ENCODE measurements at regions not wholly inside any gene's neighbourhood (a gene's known extent, or its start where the extent isn't known, plus 50 kb on each side); places are given as distances from the start of the nearest gene placed in this dataset.

DNA sequence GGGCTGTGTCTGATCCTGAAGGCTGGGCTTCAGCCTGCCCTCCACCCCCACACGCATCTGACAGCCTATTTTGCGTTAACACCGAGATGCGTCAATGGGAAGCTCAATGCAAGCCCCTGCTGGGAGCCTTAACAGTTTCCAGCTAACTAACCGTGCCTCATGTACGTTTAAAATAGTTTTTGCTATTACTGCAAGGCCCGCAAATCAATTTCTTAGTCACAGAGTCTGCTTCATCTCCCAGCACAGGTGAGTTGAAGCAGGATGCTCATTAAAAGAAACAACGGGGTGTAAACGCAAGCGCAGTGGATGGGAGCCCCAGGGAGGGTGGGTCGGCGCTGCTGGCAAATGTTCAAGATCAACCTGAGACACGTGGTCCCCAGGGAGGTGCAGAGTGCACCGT is 142.8 kb upstream of the PHACTR3 start:
- H3K9me3 Mint-ChIP-seq = no peaks in the 10 kb centered on the region
- H3K4me3 Mint-ChIP-seq = no peak overlapping the region
- H3K4me1 Mint-ChIP-seq = no peaks in the 10 kb centered on the region

DNA sequence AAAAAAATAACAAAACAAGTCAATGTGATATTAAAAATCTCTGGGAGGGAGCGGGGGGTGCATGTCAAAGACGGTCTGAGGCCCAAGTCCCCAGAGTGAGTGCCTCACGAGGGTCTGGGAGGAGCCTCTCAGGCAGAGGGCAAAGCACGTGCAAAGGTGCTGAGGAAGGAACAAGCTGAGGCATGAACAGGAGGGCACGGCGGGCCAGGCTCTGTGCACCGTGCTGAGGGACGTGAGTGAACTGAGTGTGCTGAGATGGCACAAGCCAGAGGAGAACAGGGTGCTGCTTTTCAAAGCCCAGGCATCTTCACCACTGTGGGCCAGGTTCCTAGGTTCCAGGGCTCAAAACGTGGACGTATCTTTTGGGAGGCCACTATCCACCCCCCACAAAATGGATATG is 142.1 kb upstream of the PHACTR3 start:
- TF ChIP-seq, protein P1, sequence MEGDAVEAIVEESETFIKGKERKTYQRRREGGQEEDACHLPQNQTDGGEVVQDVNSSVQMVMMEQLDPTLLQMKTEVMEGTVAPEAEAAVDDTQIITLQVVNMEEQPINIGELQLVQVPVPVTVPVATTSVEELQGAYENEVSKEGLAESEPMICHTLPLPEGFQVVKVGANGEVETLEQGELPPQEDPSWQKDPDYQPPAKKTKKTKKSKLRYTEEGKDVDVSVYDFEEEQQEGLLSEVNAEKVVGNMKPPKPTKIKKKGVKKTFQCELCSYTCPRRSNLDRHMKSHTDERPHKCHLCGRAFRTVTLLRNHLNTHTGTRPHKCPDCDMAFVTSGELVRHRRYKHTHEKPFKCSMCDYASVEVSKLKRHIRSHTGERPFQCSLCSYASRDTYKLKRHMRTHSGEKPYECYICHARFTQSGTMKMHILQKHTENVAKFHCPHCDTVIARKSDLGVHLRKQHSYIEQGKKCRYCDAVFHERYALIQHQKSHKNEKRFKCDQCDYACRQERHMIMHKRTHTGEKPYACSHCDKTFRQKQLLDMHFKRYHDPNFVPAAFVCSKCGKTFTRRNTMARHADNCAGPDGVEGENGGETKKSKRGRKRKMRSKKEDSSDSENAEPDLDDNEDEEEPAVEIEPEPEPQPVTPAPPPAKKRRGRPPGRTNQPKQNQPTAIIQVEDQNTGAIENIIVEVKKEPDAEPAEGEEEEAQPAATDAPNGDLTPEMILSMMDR (IDR thresholded peaks at IDR 0.05; ENCODE audit: unreplicated experiment) = no peak
- no peaks in the 10 kb centered on the region for H3K36me3 Mint-ChIP-seq
- peaks cover 62% of the 10 kb centered on the region for H3K27me3 Mint-ChIP-seq (ENCODE audit: low read depth)
- no peaks in the 10 kb centered on the region for H3K9me3 Mint-ChIP-seq
- DNase-seq (ENCODE audit: low spot score in 2 of 2, unreplicated experiment in 2 of 2) = no peak
- H3K4me1 Mint-ChIP-seq = no peaks in the 10 kb centered on the region
- no peak overlapping the region for H3K27ac Mint-ChIP-seq
- no peak overlapping the region for H3K4me3 Mint-ChIP-seq

More for the DNA sequence above, 142.8 kb upstream of the PHACTR3 start:
- no peak for DNase-seq (ENCODE audit: low spot score in 2 of 2, unreplicated experiment in 2 of 2)
- TF ChIP-seq, protein P1 (IDR thresholded peaks at IDR 0.05; ENCODE audit: unreplicated experiment) = no peak
- Mint-ChIP-seq H3K27ac (no peak overlapping the region), H3K36me3 (no peaks in the 10 kb centered on the region), H3K27me3 (ENCODE audit: low read depth) (peaks cover 65% of the 10 kb centered on the region)

DNA sequence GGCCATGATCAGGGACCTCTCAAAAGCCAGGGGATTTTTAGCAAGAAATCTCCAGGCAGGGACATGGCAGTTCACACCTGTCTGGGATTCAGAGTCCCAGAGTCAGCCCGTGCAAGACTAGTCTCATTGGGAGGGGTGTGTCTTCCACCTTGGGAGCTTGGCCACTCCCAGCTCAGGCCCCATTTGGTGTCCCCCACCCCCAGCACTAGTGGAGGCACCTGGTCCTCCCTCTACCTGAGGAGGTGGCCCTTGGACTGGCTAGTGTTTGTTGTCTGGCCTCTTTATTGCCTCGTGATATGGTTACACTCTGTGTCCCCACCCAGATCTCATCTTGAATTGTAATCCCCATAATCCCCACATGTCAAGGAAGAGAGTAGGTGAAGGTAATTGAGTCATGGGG is 140.8 kb upstream of the PHACTR3 start:
- Mint-ChIP-seq H3K27me3 (ENCODE audit: low read depth) (peaks cover 55% of the 10 kb centered on the region), H3K9me3 (no peaks in the 10 kb centered on the region), H3K27ac (no peak overlapping the region), H3K4me1 (no peaks in the 10 kb centered on the region), H3K4me3 (no peak overlapping the region), H3K36me3 (no peaks in the 10 kb centered on the region)
- TF ChIP-seq, protein P1 (IDR thresholded peaks at IDR 0.05; ENCODE audit: unreplicated experiment) = no peak
- no peak for DNase-seq (ENCODE audit: low spot score in 2 of 2, unreplicated experiment in 2 of 2)

DNA sequence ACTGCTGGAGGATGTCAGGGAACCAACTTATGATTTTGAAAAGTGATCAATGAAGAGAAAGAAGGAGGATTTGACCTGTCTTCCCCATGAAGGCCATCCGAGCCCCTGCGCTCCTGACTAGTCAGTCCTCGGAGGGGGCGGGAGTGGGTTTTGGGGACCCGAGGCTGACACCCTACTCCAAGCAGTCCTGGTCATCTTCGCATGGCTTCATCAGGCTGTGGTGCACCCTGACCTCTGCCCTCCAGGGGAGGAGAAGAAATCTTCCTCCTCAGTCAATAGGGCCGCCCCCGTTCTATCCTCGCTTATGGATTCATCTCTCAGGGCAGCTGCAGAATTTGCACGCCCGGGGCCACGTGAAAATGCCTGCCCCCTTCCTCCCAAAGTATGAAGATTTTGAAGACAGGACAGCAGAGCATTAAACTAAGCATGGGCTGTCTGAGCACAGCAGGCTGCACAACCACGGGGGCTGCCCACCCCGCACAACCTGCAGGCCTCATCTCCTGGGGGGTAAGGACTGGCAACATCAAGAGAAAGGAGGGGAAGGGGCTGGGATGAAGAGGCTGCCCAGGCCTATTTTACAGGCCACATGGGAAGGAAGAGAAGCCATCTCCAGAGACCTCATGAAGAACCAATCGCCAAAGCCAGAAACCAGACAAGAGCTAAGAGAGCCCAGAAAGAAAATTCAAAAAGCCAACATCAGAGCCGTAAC is 138.1 kb upstream of the PHACTR3 start:
- no peak overlapping the region for H3K4me3 Mint-ChIP-seq
- no peaks in the 10 kb centered on the region for H3K36me3 Mint-ChIP-seq
- DNase-seq (ENCODE audit: low spot score in 2 of 2, unreplicated experiment in 2 of 2) = no peak
- peaks cover 37% of the 10 kb centered on the region for H3K27me3 Mint-ChIP-seq (ENCODE audit: low read depth)
- no peaks in the 10 kb centered on the region for H3K9me3 Mint-ChIP-seq
- no peaks in the 10 kb centered on the region for H3K4me1 Mint-ChIP-seq
- H3K27ac Mint-ChIP-seq = no peak overlapping the region
- TF ChIP-seq, protein P1 (IDR thresholded peaks at IDR 0.05; ENCODE audit: unreplicated experiment) = no peak

DNA sequence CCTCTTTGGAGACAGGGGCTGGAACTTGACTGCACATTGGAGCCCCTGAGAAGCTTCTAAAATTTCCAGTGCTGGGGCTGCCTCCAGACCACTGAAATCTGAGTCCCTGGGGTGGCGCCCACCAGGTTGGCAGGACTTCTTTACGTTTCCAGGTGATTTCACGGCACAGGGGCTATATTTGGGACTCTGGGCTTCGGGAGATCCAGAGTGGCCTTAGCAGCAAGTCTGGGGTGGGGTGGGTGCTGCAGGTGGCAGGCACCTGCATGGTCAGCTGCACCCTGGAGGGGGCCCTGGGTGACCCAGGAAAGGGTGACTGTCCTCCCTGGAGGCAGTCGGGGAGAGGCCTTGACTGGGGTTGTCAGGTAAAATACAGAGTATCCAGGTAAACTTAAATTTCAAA is 135.5 kb upstream of the PHACTR3 start:
- Mint-ChIP-seq H3K4me3 (no peak overlapping the region), H3K9me3 (no peaks in the 10 kb centered on the region), H3K27ac (no peak overlapping the region), H3K4me1 (no peaks in the 10 kb centered on the region), H3K36me3 (no peaks in the 10 kb centered on the region), H3K27me3 (ENCODE audit: low read depth) (peaks cover 34% of the 10 kb centered on the region)
- no peak for DNase-seq (ENCODE audit: low spot score in 2 of 2, unreplicated experiment in 2 of 2)
- TF ChIP-seq, protein P1 (IDR thresholded peaks at IDR 0.05; ENCODE audit: unreplicated experiment) = no peak

All from mesothelial cell of epicardium (in vitro differentiated cells).